Activated CD4-positive, alpha-beta T cell treated with anti-CD3 and anti-CD28 coated beads, Interleukin-2, amount 10 ng/mL, durations not matched to agents 7 days and 5 days (primary cell): ENCODE measurements at regions not wholly inside any gene's neighbourhood (a gene's known extent, or its start where the extent isn't known, plus 50 kb on each side); places are given as distances from the start of the nearest gene placed in this dataset.
"Not testable (repeated sequence)": the region's sequence is repeated elsewhere in the genome, so short reads cannot be mapped to it uniquely, and the experiment has no call there.

Experiments
- CTCF ChIA-PET: fragments of 350-600 bp; sonication (Branson Sonifier 250); formaldehyde crosslinking; loops from one replicate; lab custom pipeline; 2021; ENCODE audit warnings: antibody characterized with exemption; lab: Charles Lee
- POLR2A ChIA-PET: fragments of 350-600 bp; sonication (Branson Sonifier 250); formaldehyde crosslinking; loops from one replicate; lab custom pipeline; 2021; ENCODE audit warnings: antibody characterized with exemption; lab: Charles Lee
- DNase-seq: peaks from one replicate; pipeline ENCODE4 v3.0.0-alpha.2; 2020
- H3K27ac Mint-ChIP-seq: one replicate; pipeline ENCODE4 v1.8.0; 2021; ENCODE audit warnings: mild to moderate bottlenecking, moderate library complexity, mixed read lengths
- H3K27me3 Mint-ChIP-seq: one replicate; pipeline ENCODE4 v1.8.0; 2021; ENCODE audit warnings: mixed read lengths
- H3K36me3 Mint-ChIP-seq: one replicate; pipeline ENCODE4 v1.8.0; 2021; ENCODE audit warnings: low read depth, mixed read lengths
- H3K4me1 Mint-ChIP-seq: one replicate; pipeline ENCODE4 v1.8.0; 2021; ENCODE audit warnings: mixed read lengths
- H3K4me3 Mint-ChIP-seq: one replicate; pipeline ENCODE4 v1.8.0; 2021; ENCODE audit warnings: mild to moderate bottlenecking, moderate library complexity, mixed read lengths
- H3K9me3 Mint-ChIP-seq: one replicate; pipeline ENCODE4 v1.8.0; 2021; ENCODE audit warnings: mixed read lengths

- CTCF ChIA-PET, result interaction anchor here (0.6 to 1.2 kb wide), 3 partner anchors 12 to 519 kb away, joined by 3 to 4 read pairs (median 3); no protein-coding TSS in a partner anchor
- Mint-ChIP-seq H3K4me3 (no peak overlapping the region), H3K4me1 (no peaks in the 10 kb centered on the region), H3K36me3 (no peaks in the 10 kb centered on the region), H3K27ac (no peak overlapping the region), H3K27me3 (peaks cover 28% of the 10 kb centered on the region), H3K9me3 (no peaks in the 10 kb centered on the region)
- POLR2A ChIA-PET, result no interaction called here
- DNase-seq, result no peak
Measured at GRCh38 chr12:114499338-114499737, 93.4 kb upstream of the TBX5 start.

GRCh38 chr12:114491916-114492315 lies 86.0 kb upstream of the TBX5 start:
- CTCF ChIA-PET, result no interaction called here

GRCh38 chr12:114484822-114485459 lies 79.0 kb upstream of the TBX5 start:
- H3K36me3 Mint-ChIP-seq, CTCF ChIA-PET, H3K27ac Mint-ChIP-seq, DNase-seq, POLR2A ChIA-PET, H3K9me3 Mint-ChIP-seq, H3K4me3 Mint-ChIP-seq, H3K4me1 Mint-ChIP-seq: not testable (repeated sequence)
- peaks cover 20% of the 10 kb centered on the region for H3K27me3 Mint-ChIP-seq

More at GRCh38 chr12:114491916-114492315, 86.0 kb upstream of the TBX5 start:
- Mint-ChIP-seq H3K4me1 (no peaks in the 10 kb centered on the region), H3K4me3 (no peak overlapping the region), H3K36me3 (no peaks in the 10 kb centered on the region), H3K9me3 (no peaks in the 10 kb centered on the region), H3K27me3 (peaks cover 3% of the 10 kb centered on the region), H3K27ac (no peak overlapping the region)
- POLR2A ChIA-PET, result no interaction called here
- no peak for DNase-seq

GRCh38 chr12:114483996-114484395 lies 78.1 kb upstream of the TBX5 start:
- H3K27me3 Mint-ChIP-seq, result peaks cover 29% of the 10 kb centered on the region
- no peak overlapping the region for H3K4me3 Mint-ChIP-seq
- CTCF ChIA-PET, result no interaction called here

GRCh38 chr12:114481200-114481535 lies 75.2 kb upstream of the TBX5 start:
- H3K4me1 Mint-ChIP-seq, result peaks cover 2% of the 10 kb centered on the region
- no peaks in the 10 kb centered on the region for H3K9me3 Mint-ChIP-seq
- H3K27me3 Mint-ChIP-seq, result peaks cover 50% of the 10 kb centered on the region
- H3K27ac Mint-ChIP-seq, result no peak overlapping the region
- CTCF ChIA-PET, result interaction anchor here (1.0 kb wide), 1 partner anchor 15 kb away, joined by 3 read pairs; no protein-coding TSS in a partner anchor
- no peak overlapping the region for H3K4me3 Mint-ChIP-seq
- POLR2A ChIA-PET, result no interaction called here
- H3K36me3 Mint-ChIP-seq, result no peaks in the 10 kb centered on the region
- DNase-seq, result no peak

More at GRCh38 chr12:114483996-114484395, 78.1 kb upstream of the TBX5 start:
- Mint-ChIP-seq H3K4me1 (peaks cover 2% of the 10 kb centered on the region), H3K36me3 (no peaks in the 10 kb centered on the region), H3K27ac (no peak overlapping the region), H3K9me3 (no peaks in the 10 kb centered on the region)
- POLR2A ChIA-PET, result no interaction called here
- no peak for DNase-seq

- Mint-ChIP-seq H3K27ac (no peak overlapping the region), H3K4me1 (peaks cover 2% of the 10 kb centered on the region), H3K27me3 (peaks cover 50% of the 10 kb centered on the region), H3K4me3 (no peak overlapping the region), H3K36me3 (no peaks in the 10 kb centered on the region), H3K9me3 (no peaks in the 10 kb centered on the region)
- ChIA-PET POLR2A (no interaction called here), CTCF (interaction anchor here (0.6 to 1.0 kb wide), 4 partner anchors 16 to 514 kb away, joined by 3 to 4 read pairs (median 4); no protein-coding TSS in a partner anchor)
- DNase-seq, result no peak
Measured at GRCh38 chr12:114480337-114481199, 74.6 kb upstream of the TBX5 start.

- peaks cover 2% of the 10 kb centered on the region for H3K4me1 Mint-ChIP-seq
- no peaks in the 10 kb centered on the region for H3K9me3 Mint-ChIP-seq
- H3K4me3 Mint-ChIP-seq, result no peak overlapping the region
- no peak for DNase-seq
- H3K27ac Mint-ChIP-seq, result no peak overlapping the region
- ChIA-PET POLR2A (no interaction called here), CTCF (interaction anchor here (0.6 to 1.0 kb wide), 3 partner anchors 55 to 513 kb away, joined by 3 to 4 read pairs (median 4); no protein-coding TSS in a partner anchor)
- no peaks in the 10 kb centered on the region for H3K36me3 Mint-ChIP-seq
- H3K27me3 Mint-ChIP-seq, result peaks cover 50% of the 10 kb centered on the region
Measured at GRCh38 chr12:114479831-114480230, 73.9 kb upstream of the TBX5 start.

GRCh38 chr12:114478865-114479264 lies 72.9 kb upstream of the TBX5 start:
- H3K27ac Mint-ChIP-seq, result no peak overlapping the region
- no peaks in the 10 kb centered on the region for H3K36me3 Mint-ChIP-seq
- DNase-seq, result no peak
- H3K4me3 Mint-ChIP-seq, result no peak overlapping the region
- CTCF ChIA-PET, result no interaction called here
- POLR2A ChIA-PET, result no interaction called here
- no peaks in the 10 kb centered on the region for H3K9me3 Mint-ChIP-seq
- peaks cover 50% of the 10 kb centered on the region for H3K27me3 Mint-ChIP-seq
- peaks cover 2% of the 10 kb centered on the region for H3K4me1 Mint-ChIP-seq

- H3K27ac Mint-ChIP-seq, result no peak overlapping the region
- H3K36me3 Mint-ChIP-seq, result no peaks in the 10 kb centered on the region
- peaks cover 2% of the 10 kb centered on the region for H3K4me1 Mint-ChIP-seq
- DNase-seq, result no peak
- H3K4me3 Mint-ChIP-seq, result no peak overlapping the region
- ChIA-PET CTCF (no interaction called here), POLR2A (no interaction called here)
- H3K27me3 Mint-ChIP-seq, result peaks cover 50% of the 10 kb centered on the region
- H3K9me3 Mint-ChIP-seq, result no peaks in the 10 kb centered on the region
Measured at GRCh38 chr12:114477989-114478395, 72.0 kb upstream of the TBX5 start.

GRCh38 chr12:114476159-114476558 lies 70.2 kb upstream of the TBX5 start:
- Mint-ChIP-seq H3K4me3 (no peak overlapping the region), H3K4me1 (peaks cover 2% of the 10 kb centered on the region), H3K9me3 (no peaks in the 10 kb centered on the region), H3K27me3 (peaks cover 41% of the 10 kb centered on the region), H3K36me3 (no peaks in the 10 kb centered on the region), H3K27ac (no peak overlapping the region)
- DNase-seq, result no peak
- CTCF ChIA-PET, result interaction anchor here (1.0 kb wide), 1 partner anchor 67 kb away, joined by 3 read pairs; no protein-coding TSS in a partner anchor
- POLR2A ChIA-PET, result no interaction called here

GRCh38 chr12:114473717-114474116 lies 67.8 kb upstream of the TBX5 start:
- no peak for DNase-seq
- H3K27me3 Mint-ChIP-seq, result peaks cover 18% of the 10 kb centered on the region
- H3K36me3 Mint-ChIP-seq, result no peaks in the 10 kb centered on the region
- no peaks in the 10 kb centered on the region for H3K9me3 Mint-ChIP-seq
- H3K4me3 Mint-ChIP-seq, result no peak overlapping the region
- ChIA-PET CTCF (no interaction called here), POLR2A (no interaction called here)
- no peak overlapping the region for H3K27ac Mint-ChIP-seq
- no peaks in the 10 kb centered on the region for H3K4me1 Mint-ChIP-seq

GRCh38 chr12:114473018-114473417 lies 67.1 kb upstream of the TBX5 start:
- Mint-ChIP-seq H3K27me3 (peaks cover 11% of the 10 kb centered on the region), H3K4me1 (no peaks in the 10 kb centered on the region), H3K9me3 (no peaks in the 10 kb centered on the region), H3K27ac (no peak overlapping the region), H3K4me3 (no peak overlapping the region), H3K36me3 (no peaks in the 10 kb centered on the region)
- ChIA-PET POLR2A (no interaction called here), CTCF (no interaction called here)
- DNase-seq, result no peak

GRCh38 chr12:114457620-114458019 lies 51.7 kb upstream of the TBX5 start:
- no peaks in the 10 kb centered on the region for H3K9me3 Mint-ChIP-seq
- H3K4me3 Mint-ChIP-seq, result no peak overlapping the region
- CTCF ChIA-PET, result no interaction called here
- no peak for DNase-seq
- no peak overlapping the region for H3K27ac Mint-ChIP-seq
- POLR2A ChIA-PET, result no interaction called here
- no peaks in the 10 kb centered on the region for H3K27me3 Mint-ChIP-seq
- no peaks in the 10 kb centered on the region for H3K4me1 Mint-ChIP-seq
- no peaks in the 10 kb centered on the region for H3K36me3 Mint-ChIP-seq
